ENCODE measurements at regions not wholly inside any gene's neighbourhood (a gene's known extent, or its start where the extent isn't known, plus 50 kb on each side); places are given as distances from the start of the nearest gene placed in this dataset.
"Not testable (repeated sequence)": the region's sequence is repeated elsewhere in the genome, so short reads cannot be mapped to it uniquely, and the experiment has no call there.

GRCh38 chr1:30462166-30462565 lies 261.2 kb downstream of the MATN1 start:
- Histone ChIP-seq H3K27me3 (ENCODE audit: insufficient read depth, low read depth) (no peaks in the 10 kb centered on the region), H3K79me2 (ENCODE audit: insufficient read depth, low read depth) (no peaks in the 10 kb centered on the region), H3K27ac (no peak overlapping the region), H4K20me1 (ENCODE audit: insufficient read depth) (no peaks in the 10 kb centered on the region), H3K4me1 (ENCODE audit: low read depth, poor library complexity, severe bottlenecking) (no peaks in the 10 kb centered on the region), H2AFZ (ENCODE audit: low read depth) (no peak overlapping the region), H3K4me2 (no peak overlapping the region), H3K9ac (no peak overlapping the region), H3K36me3 (ENCODE audit: insufficient read depth) (no peaks in the 10 kb centered on the region), H3K4me3 (IDR thresholded peaks at IDR 0.05; ENCODE audit: insufficient read depth, low read depth, low read length) (no peak overlapping the region)
- TF ChIP-seq CTCF (conservative IDR thresholded peaks at IDR 0.05; ENCODE audit: low read depth, low read length), result no peak

GRCh38 chr1:30461640-30462039 lies 261.7 kb downstream of the MATN1 start:
- no peak for TF ChIP-seq CTCF (conservative IDR thresholded peaks at IDR 0.05; ENCODE audit: low read depth, low read length)
- no peak overlapping the region for H3K27ac ChIP-seq
- no peaks in the 10 kb centered on the region for H3K4me1 ChIP-seq (ENCODE audit: low read depth, poor library complexity, severe bottlenecking)
- H3K27me3 ChIP-seq (ENCODE audit: insufficient read depth, low read depth), result no peaks in the 10 kb centered on the region
- no peak overlapping the region for H3K4me3 ChIP-seq (IDR thresholded peaks at IDR 0.05; ENCODE audit: insufficient read depth, low read depth, low read length)
- no peaks in the 10 kb centered on the region for H3K36me3 ChIP-seq (ENCODE audit: insufficient read depth)
- H3K79me2 ChIP-seq (ENCODE audit: insufficient read depth, low read depth), result no peaks in the 10 kb centered on the region
- no peak overlapping the region for H2AFZ ChIP-seq (ENCODE audit: low read depth)
- no peaks in the 10 kb centered on the region for H4K20me1 ChIP-seq (ENCODE audit: insufficient read depth)
- H3K4me2 ChIP-seq, result no peak overlapping the region
- no peak overlapping the region for H3K9ac ChIP-seq

GRCh38 chr1:30460661-30461060 lies 262.7 kb downstream of the MATN1 start:
- no peak overlapping the region for H3K9ac ChIP-seq
- no peak for TF ChIP-seq CTCF (conservative IDR thresholded peaks at IDR 0.05; ENCODE audit: low read depth, low read length)
- no peak overlapping the region for H3K4me3 ChIP-seq (IDR thresholded peaks at IDR 0.05; ENCODE audit: insufficient read depth, low read depth, low read length)
- no peaks in the 10 kb centered on the region for H4K20me1 ChIP-seq (ENCODE audit: insufficient read depth)
- no peak overlapping the region for H2AFZ ChIP-seq (ENCODE audit: low read depth)
- no peaks in the 10 kb centered on the region for H3K36me3 ChIP-seq (ENCODE audit: insufficient read depth)
- H3K27me3 ChIP-seq (ENCODE audit: insufficient read depth, low read depth), result no peaks in the 10 kb centered on the region; the same call in 1 of the 2 replicates
- no peaks in the 10 kb centered on the region for H3K4me1 ChIP-seq (ENCODE audit: low read depth, poor library complexity, severe bottlenecking)
- H3K79me2 ChIP-seq (ENCODE audit: insufficient read depth, low read depth), result no peaks in the 10 kb centered on the region
- H3K4me2 ChIP-seq, result no peak overlapping the region
- H3K27ac ChIP-seq, result no peak overlapping the region

- not testable (repeated sequence) for H3K9ac ChIP-seq; H3K4me1 ChIP-seq (ENCODE audit: low read depth, poor library complexity, severe bottlenecking); H3K27ac ChIP-seq; H3K36me3 ChIP-seq (ENCODE audit: insufficient read depth); H3K79me2 ChIP-seq (ENCODE audit: insufficient read depth, low read depth); H3K4me3 ChIP-seq (IDR thresholded peaks at IDR 0.05; ENCODE audit: insufficient read depth, low read depth, low read length); H4K20me1 ChIP-seq (ENCODE audit: insufficient read depth); H2AFZ ChIP-seq (ENCODE audit: low read depth); H3K4me2 ChIP-seq; H3K27me3 ChIP-seq (ENCODE audit: insufficient read depth, low read depth)
Measured at GRCh38 chr1:30458730-30459485, 264.5 kb downstream of the MATN1 start.

GRCh38 chr1:30452925-30453324 lies 270.5 kb downstream of the MATN1 start:
- Histone ChIP-seq H3K4me3 (IDR thresholded peaks at IDR 0.05; ENCODE audit: insufficient read depth, low read depth, low read length) (no peak overlapping the region), H2AFZ (ENCODE audit: low read depth) (no peak overlapping the region), H3K4me2 (no peak overlapping the region), H3K79me2 (ENCODE audit: insufficient read depth, low read depth) (no peaks in the 10 kb centered on the region), H3K4me1 (ENCODE audit: low read depth, poor library complexity, severe bottlenecking) (no peaks in the 10 kb centered on the region), H3K9ac (no peak overlapping the region), H4K20me1 (ENCODE audit: insufficient read depth) (no peaks in the 10 kb centered on the region), H3K27ac (no peak overlapping the region), H3K27me3 (ENCODE audit: insufficient read depth, low read depth) (peaks cover 4% of the 10 kb centered on the region; the same call in 1 of the 2 replicates), H3K36me3 (ENCODE audit: insufficient read depth) (no peaks in the 10 kb centered on the region)
- no peak for TF ChIP-seq CTCF (conservative IDR thresholded peaks at IDR 0.05; ENCODE audit: low read depth, low read length)

Data from KMS-11 (cell line).